ENCODE measurements at regions not wholly inside any gene's neighbourhood (a gene's known extent, or its start where the extent isn't known, plus 50 kb on each side); places are given as distances from the start of the nearest gene placed in this dataset.

GRCh38 chr22:27307545-27308247 lies 493.9 kb downstream of the MN1 start:
- Histone ChIP-seq H3K36me3 (ENCODE audit: insufficient read depth, low read length) (no peaks in the 10 kb centered on the region), H3K4me1 (ENCODE audit: insufficient read depth, low read length) (peaks cover 14% of the 10 kb centered on the region), H3K4me2 (ENCODE audit: low read length) (no peak overlapping the region), H2AFZ (ENCODE audit: low read depth, low read length) (peak overlapping the region; percentile 36), H3K27me3 (ENCODE audit: insufficient read depth, low read length) (no peaks in the 10 kb centered on the region), H4K20me1 (ENCODE audit: insufficient read depth, low read length) (no peaks in the 10 kb centered on the region), H3K4me3 (ENCODE audit: insufficient read depth, low read depth, low read length) (no peak overlapping the region), H3K79me2 (ENCODE audit: insufficient read depth, low read length) (no peaks in the 10 kb centered on the region), H3K27ac (ENCODE audit: low read depth, low read length) (no peak overlapping the region), H3K9ac (ENCODE audit: low read length) (no peak overlapping the region), H3K9me3 (ENCODE audit: insufficient read depth, low read depth, low read length) (peaks cover 2% of the 10 kb centered on the region)
- FAIRE-seq (no peak), DNase-seq (ENCODE audit: low read depth) (no peak)
- Mint-ChIP-seq H3K4me3 (ENCODE audit: unreplicated experiment) (no peak overlapping the region), H3K4me1 (ENCODE audit: low read depth, unreplicated experiment) (peaks cover 9% of the 10 kb centered on the region), H3K27ac (ENCODE audit: unreplicated experiment) (no peak overlapping the region), H3K9me3 (ENCODE audit: unreplicated experiment) (peaks cover 2% of the 10 kb centered on the region), H3K27me3 (ENCODE audit: low read depth, unreplicated experiment) (peaks cover 11% of the 10 kb centered on the region), H3K36me3 (ENCODE audit: low read depth, unreplicated experiment) (peaks cover 2% of the 10 kb centered on the region)
- no peak for TF ChIP-seq EZH2 (IDR thresholded peaks at IDR 0.05; ENCODE audit: insufficient read depth, low read length)
- no peak for TF ChIP-seq CTCF (IDR thresholded peaks at IDR 0.05; ENCODE audit: insufficient read depth, low read depth, low read length)

- H3K27me3 Mint-ChIP-seq (ENCODE audit: low read depth, unreplicated experiment), result peaks cover 10% of the 10 kb centered on the region
- no peak for FAIRE-seq
- no peak overlapping the region for H3K4me3 Mint-ChIP-seq (ENCODE audit: unreplicated experiment)
- peaks cover 9% of the 10 kb centered on the region for H3K4me1 Mint-ChIP-seq (ENCODE audit: low read depth, unreplicated experiment)
- Histone ChIP-seq H3K9ac (ENCODE audit: low read length) (no peak overlapping the region), H3K36me3 (ENCODE audit: insufficient read depth, low read length) (no peaks in the 10 kb centered on the region), H2AFZ (ENCODE audit: low read depth, low read length) (no peak overlapping the region), H3K4me3 (ENCODE audit: insufficient read depth, low read depth, low read length) (no peak overlapping the region), H3K27ac (ENCODE audit: low read depth, low read length) (no peak overlapping the region), H3K4me2 (ENCODE audit: low read length) (no peak overlapping the region), H3K27me3 (ENCODE audit: insufficient read depth, low read length) (no peaks in the 10 kb centered on the region), H3K79me2 (ENCODE audit: insufficient read depth, low read length) (no peaks in the 10 kb centered on the region), H3K9me3 (ENCODE audit: insufficient read depth, low read depth, low read length) (peaks cover 2% of the 10 kb centered on the region), H3K4me1 (ENCODE audit: insufficient read depth, low read length) (peaks cover 19% of the 10 kb centered on the region), H4K20me1 (ENCODE audit: insufficient read depth, low read length) (no peaks in the 10 kb centered on the region)
- DNase-seq (ENCODE audit: low read depth), result no peak
- no peak overlapping the region for H3K27ac Mint-ChIP-seq (ENCODE audit: unreplicated experiment)
- peaks cover 2% of the 10 kb centered on the region for H3K9me3 Mint-ChIP-seq (ENCODE audit: unreplicated experiment)
- peaks cover 2% of the 10 kb centered on the region for H3K36me3 Mint-ChIP-seq (ENCODE audit: low read depth, unreplicated experiment)
- TF ChIP-seq EZH2 (IDR thresholded peaks at IDR 0.05; ENCODE audit: insufficient read depth, low read length) (no peak), CTCF (IDR thresholded peaks at IDR 0.05; ENCODE audit: insufficient read depth, low read depth, low read length) (no peak)
Measured at GRCh38 chr22:27308513-27308912, 493.0 kb downstream of the MN1 start.

- no peak overlapping the region for H3K9ac ChIP-seq (ENCODE audit: low read length)
- peaks cover 9% of the 10 kb centered on the region for H3K4me1 Mint-ChIP-seq (ENCODE audit: low read depth, unreplicated experiment)
- no peak overlapping the region for H3K4me3 Mint-ChIP-seq (ENCODE audit: unreplicated experiment)
- H3K9me3 ChIP-seq (ENCODE audit: insufficient read depth, low read depth, low read length), result peaks cover 2% of the 10 kb centered on the region
- H3K79me2 ChIP-seq (ENCODE audit: insufficient read depth, low read length), result no peaks in the 10 kb centered on the region
- no peaks in the 10 kb centered on the region for H3K27me3 ChIP-seq (ENCODE audit: insufficient read depth, low read length)
- TF ChIP-seq EZH2 (IDR thresholded peaks at IDR 0.05; ENCODE audit: insufficient read depth, low read length) (no peak), CTCF (IDR thresholded peaks at IDR 0.05; ENCODE audit: insufficient read depth, low read depth, low read length) (no peak)
- H3K4me2 ChIP-seq (ENCODE audit: low read length), result no peak overlapping the region
- no peak overlapping the region for H2AFZ ChIP-seq (ENCODE audit: low read depth, low read length)
- FAIRE-seq (no peak), DNase-seq (ENCODE audit: low read depth) (no peak)
- no peak overlapping the region for H3K27ac Mint-ChIP-seq (ENCODE audit: unreplicated experiment)
- H3K36me3 Mint-ChIP-seq (ENCODE audit: low read depth, unreplicated experiment), result peaks cover 2% of the 10 kb centered on the region
- peaks cover 21% of the 10 kb centered on the region for H3K4me1 ChIP-seq (ENCODE audit: insufficient read depth, low read length)
- H3K27me3 Mint-ChIP-seq (ENCODE audit: low read depth, unreplicated experiment), result peaks cover 6% of the 10 kb centered on the region
- no peak overlapping the region for H3K27ac ChIP-seq (ENCODE audit: low read depth, low read length)
- peaks cover 2% of the 10 kb centered on the region for H3K9me3 Mint-ChIP-seq (ENCODE audit: unreplicated experiment)
- H3K36me3 ChIP-seq (ENCODE audit: insufficient read depth, low read length), result no peaks in the 10 kb centered on the region
- no peaks in the 10 kb centered on the region for H4K20me1 ChIP-seq (ENCODE audit: insufficient read depth, low read length)
- H3K4me3 ChIP-seq (ENCODE audit: insufficient read depth, low read depth, low read length), result no peak overlapping the region
Measured at GRCh38 chr22:27309697-27310096, 491.9 kb downstream of the MN1 start.

Data from astrocyte (in vitro differentiated cells and primary cell).